HepG2 (cell line): ENCODE measurements at regions not wholly inside any gene's neighbourhood (a gene's known extent, or its start where the extent isn't known, plus 50 kb on each side); places are given as distances from the start of the nearest gene placed in this dataset.

ENCODE experiments used
- ATAC-seq: fragments of 200-7000 bp; cut with Tn5 transposase; 3 replicates; pipeline ENCODE4 v1.9.1; 2020; ENCODE audit warnings: mild to moderate bottlenecking, moderate library complexity
- BruUV-seq: library from RNA; stranded (reverse); fragments of 400-500 nt; replicated peaks from 2 replicates; lab custom pipeline; 2021; lab: Mats Ljungman, UMichigan
- CTCF ChIA-PET: fragments of 300-600 bp; formaldehyde crosslinking; extraction: SDS; loops from one replicate; lab custom pipeline; 2021; ENCODE audit warnings: low total read pairs, inconsistent platforms, low intra/inter-chr PET ratio; lab: Yijun Ruan, JAX
- POLR2A ChIA-PET: fragments of 350-600 bp; sonication (Branson Sonifier 250); formaldehyde crosslinking; loops from one replicate; lab custom pipeline; 2020; ENCODE audit warnings: antibody characterized with exemption, inconsistent platforms; lab: Yijun Ruan, JAX
- DNase-seq: peaks from one replicate; pipeline ENCODE4 v3.0.0-alpha.2; 2015; ENCODE audit warnings: low spot score
- FAIRE-seq: peaks from 3 replicates; lab custom pipeline; 2011; peaks lifted over from hg19 to GRCh38; lab: Jason Lieb, UNC
- H2AFZ ChIP-seq: one replicate; pipeline ENCODE4 v1.6.1; 2011; ENCODE audit warnings: low read length, inconsistent platforms
- H3K27ac ChIP-seq: fragments of 300-600 bp; 3 replicates; pipeline ENCODE4 v1.8.0; 2011; ENCODE audit warnings: mixed run types, mild to moderate bottlenecking, mixed read lengths, low read length, inconsistent platforms; ENCODE audit not compliant: insufficient read depth; ENCODE audit errors: extremely low read length
- H3K27me3 ChIP-seq, 2 experiments: fragments of 200-600 bp in 1 of 2; 2 replicates in 1 of 2; 3 replicates in 1 of 2; pipeline versions ENCODE4 v1.6.0 to v1.8.0; 2011; ENCODE audit warnings: low read length in 2 of 2, mild to moderate bottlenecking in 2 of 2, moderate library complexity in 2 of 2, inconsistent platforms in 1 of 2; ENCODE audit not compliant: insufficient read depth in 2 of 2, control insufficient read depth in 1 of 2
- H3K36me3 ChIP-seq, 2 experiments: fragments of 200-600 bp in 1 of 2; replicated peaks in 1 of 2; 2 replicates in 1 of 2; 3 replicates in 1 of 2; pipeline versions ENCODE4 v1.5.1 to v1.8.0; 2011; ENCODE audit warnings: low read length in 2 of 2, inconsistent platforms in 1 of 2; ENCODE audit not compliant: insufficient read depth in 2 of 2, control insufficient read depth in 1 of 2
- H3K4me1 ChIP-seq: 2 replicates; pipeline ENCODE4 v1.5.1; 2012; ENCODE audit warnings: low read length, inconsistent platforms; ENCODE audit not compliant: insufficient read depth
- H3K4me2 ChIP-seq: 2 replicates; pipeline ENCODE4 v1.6.0; 2011; ENCODE audit warnings: low read depth, low read length, inconsistent platforms
- H3K4me3 ChIP-seq, 3 experiments: fragments of 200-600 bp in 1 of 3; sonication (generic), shearing (Covaris generic) in 1 of 3; replicated peaks in 1 of 3; 2 replicates each; pipeline ENCODE4 v1.5.1; 2011 to 2016; ENCODE audit warnings: low read length in 3 of 3, inconsistent platforms in 2 of 3, low read depth in 2 of 3, mild to moderate bottlenecking in 2 of 3, control low read depth in 1 of 3, mixed read lengths in 1 of 3; ENCODE audit not compliant: insufficient read depth in 1 of 3
- H3K79me2 ChIP-seq: one replicate; pipeline ENCODE4 v1.6.1; 2011; ENCODE audit warnings: low read length, inconsistent platforms; ENCODE audit not compliant: insufficient read depth
- H3K9ac ChIP-seq: 2 replicates; pipeline ENCODE4 v1.6.0; 2011; ENCODE audit warnings: mild to moderate bottlenecking, low read depth, low read length, inconsistent platforms; ENCODE audit not compliant: insufficient read depth
- H3K9me3 ChIP-seq: 2 replicates; pipeline ENCODE4 v1.5.1; 2012; ENCODE audit warnings: mild to moderate bottlenecking, low read length
- H4K20me1 ChIP-seq: 2 replicates; pipeline ENCODE4 v1.6.0; 2011; ENCODE audit warnings: inconsistent platforms, mild to moderate bottlenecking, low read length, moderate library complexity; ENCODE audit not compliant: insufficient read depth
- DNMT3B ChIP-seq: conservative IDR thresholded peaks from 2 replicates; pipeline ENCODE4 v1.6.1; 2016; ENCODE audit warnings: missing biosample characterization, control low read depth
- FOXK2 ChIP-seq: fragments of 450-650 bp; IDR thresholded peaks from 2 replicates; pipeline ENCODE4 v1.6.1; 2016
- HMGA1 ChIP-seq: sonication (generic); formaldehyde crosslinking; conservative IDR thresholded peaks from 2 replicates; pipeline ENCODE4 v1.4.0; 2020; ENCODE audit warnings: missing genetic modification reagents
- HNF4A ChIP-seq: sonication (generic); formaldehyde crosslinking; IDR thresholded peaks from 2 replicates; pipeline ENCODE4 v1.4.0; 2020; ENCODE audit warnings: missing genetic modification reagents
- JUNB ChIP-seq: sonication (generic); formaldehyde crosslinking; IDR thresholded peaks from 2 replicates; pipeline ENCODE4 v1.8.0; 2022; ENCODE audit warnings: missing genetic modification reagents, mild to moderate bottlenecking, borderline replicate concordance
- MNT ChIP-seq: fragments of 450-650 bp; IDR thresholded peaks from 2 replicates; pipeline ENCODE4 v1.6.1; 2016
- MZF1 ChIP-seq: sonication (generic); formaldehyde crosslinking; IDR thresholded peaks from 2 replicates; pipeline ENCODE4 v1.8.1; 2023; ENCODE audit warnings: mild to moderate bottlenecking, missing genetic modification reagents, borderline replicate concordance
- NCOR1 ChIP-seq: fragments of 200-600 bp; sonication (generic); IDR thresholded peaks from 2 replicates; pipeline ENCODE4 v1.7.0; 2017; ENCODE audit warnings: antibody characterized with exemption, low read length, borderline replicate concordance
- SMC3 ChIP-seq: IDR thresholded peaks from 2 replicates; pipeline ENCODE4 v1.6.1; 2011; ENCODE audit warnings: low read length, improper control_type of control experiment
- ZMYM4 ChIP-seq: sonication (generic); formaldehyde crosslinking; IDR thresholded peaks from 2 replicates; pipeline ENCODE4 v1.8.1; 2023; ENCODE audit warnings: mild to moderate bottlenecking, missing genetic modification reagents
- ZNF138 ChIP-seq: sonication (generic); formaldehyde crosslinking; IDR thresholded peaks from 2 replicates; pipeline ENCODE4 v1.5.0; 2020; ENCODE audit warnings: mild to moderate bottlenecking, low read depth, missing genetic modification reagents
- ZNF407 ChIP-seq: sonication (generic); formaldehyde crosslinking; IDR thresholded peaks from one replicate; pipeline ENCODE4 v1.5.1; 2020; ENCODE audit warnings: mild to moderate bottlenecking, missing genetic modification reagents; ENCODE audit errors: not compliant biosample characterization
- WGBS: methylation state at CpG from one replicate; pipeline ENCODE4 v1.1.6; 2017; ENCODE audit warnings: low lambda C conversion rate; 5-methylcytosine and 5-hydroxymethylcytosine counted together
- in situ Hi-C: cut with HindIII; loops from 2 replicates; pipeline ENCODE4 v1.10.0; 2017; ENCODE audit warnings: low pct_unique_long_range_greater_than_20kb; ENCODE audit not compliant: extremely low pct_ligation_motif_present
- intact Hi-C: fragments of 100-400 bp; cut with micrococcal nuclease; formaldehyde crosslinking; loops from one replicate; pipeline ENCODE4 v1.10.0; 2022; ENCODE audit not compliant: unreplicated experiment
- TF ChIP-seq, protein P1 (sequence below): sonication (generic); formaldehyde crosslinking; IDR thresholded peaks from 2 replicates; pipeline ENCODE4 v1.5.0; 2020; ENCODE audit warnings: mild to moderate bottlenecking, missing genetic modification reagents
- TF ChIP-seq, protein P2 (sequence below): sonication (generic); formaldehyde crosslinking; IDR thresholded peaks from 2 replicates; pipeline ENCODE4 v1.4.0; 2020; ENCODE audit warnings: missing genetic modification reagents

DNA sequence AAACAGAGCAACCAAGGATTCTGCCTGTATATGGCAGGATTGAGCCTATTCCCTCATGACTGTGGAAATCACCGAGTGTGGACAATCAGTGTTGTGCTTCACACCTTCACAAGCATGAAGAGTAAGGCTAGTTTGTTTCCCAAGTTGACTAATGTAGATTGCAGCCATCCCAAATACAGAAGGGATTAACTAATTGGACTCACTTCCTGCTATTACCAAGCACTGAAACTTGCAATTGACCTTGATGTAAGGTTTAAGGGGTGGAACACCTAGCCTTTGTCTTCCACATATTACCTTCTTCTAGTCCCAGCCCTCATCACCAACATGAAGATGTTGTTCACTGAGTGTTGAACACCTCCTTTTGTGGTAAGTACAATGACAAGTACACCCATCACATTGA is 120.9 kb upstream of the RND3 start:
- in situ Hi-C loops = no loop called here
- H3K27me3 ChIP-seq = no peaks in the 10 kb centered on the region
- H3K4me2 ChIP-seq = no peak overlapping the region
- WGBS = 0% methylated on average over 1 of the region's 1 CpG
- no peaks in the 10 kb centered on the region for H3K4me1 ChIP-seq
- no peak overlapping the region for H2AFZ ChIP-seq
- H3K9me3 ChIP-seq = no peaks in the 10 kb centered on the region
- intact Hi-C loops = no loop called here
- no peaks in the 10 kb centered on the region for H3K36me3 ChIP-seq
- no peak overlapping the region for H3K27ac ChIP-seq
- no TSS peak for BruUV-seq
- no peak for FAIRE-seq
- POLR2A ChIA-PET = no interaction called here
- H3K79me2 ChIP-seq = no peaks in the 10 kb centered on the region
- H3K4me3 ChIP-seq = no peak overlapping the region
- H3K9ac ChIP-seq = no peak overlapping the region
- CTCF ChIA-PET = no interaction called here
- no peak for DNase-seq
- H4K20me1 ChIP-seq = no peaks in the 10 kb centered on the region
- no peak for ATAC-seq
- TF ChIP-seq ZMYM4 (no peak), MZF1 (CRISPR knock-in tag) (no peak), DNMT3B (no peak), NCOR1 (no peak), HMGA1 (CRISPR knock-in tag) (no peak), HNF4A (CRISPR knock-in tag) (no peak), MNT (no peak), SMC3 (no peak), FOXK2 (no peak), ZNF407 (CRISPR knock-in tag) (no peak), ZNF138 (CRISPR knock-in tag) (no peak), JUNB (no peak)
- TF ChIP-seq, protein P1, sequence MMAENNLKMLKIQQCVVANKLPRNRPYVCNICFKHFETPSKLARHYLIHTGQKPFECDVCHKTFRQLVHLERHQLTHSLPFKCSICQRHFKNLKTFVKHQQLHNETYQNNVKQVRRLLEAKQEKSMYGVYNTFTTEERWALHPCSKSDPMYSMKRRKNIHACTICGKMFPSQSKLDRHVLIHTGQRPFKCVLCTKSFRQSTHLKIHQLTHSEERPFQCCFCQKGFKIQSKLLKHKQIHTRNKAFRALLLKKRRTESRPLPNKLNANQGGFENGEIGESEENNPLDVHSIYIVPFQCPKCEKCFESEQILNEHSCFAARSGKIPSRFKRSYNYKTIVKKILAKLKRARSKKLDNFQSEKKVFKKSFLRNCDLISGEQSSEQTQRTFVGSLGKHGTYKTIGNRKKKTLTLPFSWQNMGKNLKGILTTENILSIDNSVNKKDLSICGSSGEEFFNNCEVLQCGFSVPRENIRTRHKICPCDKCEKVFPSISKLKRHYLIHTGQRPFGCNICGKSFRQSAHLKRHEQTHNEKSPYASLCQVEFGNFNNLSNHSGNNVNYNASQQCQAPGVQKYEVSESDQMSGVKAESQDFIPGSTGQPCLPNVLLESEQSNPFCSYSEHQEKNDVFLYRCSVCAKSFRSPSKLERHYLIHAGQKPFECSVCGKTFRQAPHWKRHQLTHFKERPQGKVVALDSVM = no peak
- TF ChIP-seq, protein P2, sequence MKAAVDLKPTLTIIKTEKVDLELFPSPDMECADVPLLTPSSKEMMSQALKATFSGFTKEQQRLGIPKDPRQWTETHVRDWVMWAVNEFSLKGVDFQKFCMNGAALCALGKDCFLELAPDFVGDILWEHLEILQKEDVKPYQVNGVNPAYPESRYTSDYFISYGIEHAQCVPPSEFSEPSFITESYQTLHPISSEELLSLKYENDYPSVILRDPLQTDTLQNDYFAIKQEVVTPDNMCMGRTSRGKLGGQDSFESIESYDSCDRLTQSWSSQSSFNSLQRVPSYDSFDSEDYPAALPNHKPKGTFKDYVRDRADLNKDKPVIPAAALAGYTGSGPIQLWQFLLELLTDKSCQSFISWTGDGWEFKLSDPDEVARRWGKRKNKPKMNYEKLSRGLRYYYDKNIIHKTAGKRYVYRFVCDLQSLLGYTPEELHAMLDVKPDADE = no peak
